ENCODE measurements at regions not wholly inside any gene's neighbourhood (a gene's known extent, or its start where the extent isn't known, plus 50 kb on each side); places are given as distances from the start of the nearest gene placed in this dataset.

- Histone ChIP-seq H3K36me3 (ENCODE audit: control insufficient read depth in 2 of 2, insufficient read depth in 2 of 2, low read length in 1 of 2) (no peaks in the 10 kb centered on the region), H3K4me1 (ENCODE audit: control insufficient read depth in 2 of 2, insufficient read depth in 2 of 2, low read length in 2 of 2) (no peaks in the 10 kb centered on the region), H3K4me3 (ENCODE audit: low read length in 2 of 2) (no peak overlapping the region), H3K9me3 (ENCODE audit: control insufficient read depth in 2 of 2, insufficient read depth in 1 of 2, low read length in 1 of 2) (no peaks in the 10 kb centered on the region), H3K27ac (ENCODE audit: low read depth in 1 of 2, low read length in 1 of 2) (no peak overlapping the region), H3K27me3 (ENCODE audit: control insufficient read depth in 2 of 2, insufficient read depth in 1 of 2, low read length in 1 of 2) (no peaks in the 10 kb centered on the region)
- 94% methylated on average over 6 of the region's 6 CpGs for WGBS
- no peak for DNase-seq (ENCODE audit: low read depth in 6 of 9, low spot score in 9 of 9)
Observed at GRCh38 chr6:8659404-8660189, 224.3 kb upstream of the SLC35B3 start.

- no peaks in the 10 kb centered on the region for H3K27me3 ChIP-seq (ENCODE audit: control insufficient read depth in 2 of 2, insufficient read depth in 1 of 2, low read length in 1 of 2)
Observed at GRCh38 chr6:8658416-8658815, 223.1 kb upstream of the SLC35B3 start.

DNA sequence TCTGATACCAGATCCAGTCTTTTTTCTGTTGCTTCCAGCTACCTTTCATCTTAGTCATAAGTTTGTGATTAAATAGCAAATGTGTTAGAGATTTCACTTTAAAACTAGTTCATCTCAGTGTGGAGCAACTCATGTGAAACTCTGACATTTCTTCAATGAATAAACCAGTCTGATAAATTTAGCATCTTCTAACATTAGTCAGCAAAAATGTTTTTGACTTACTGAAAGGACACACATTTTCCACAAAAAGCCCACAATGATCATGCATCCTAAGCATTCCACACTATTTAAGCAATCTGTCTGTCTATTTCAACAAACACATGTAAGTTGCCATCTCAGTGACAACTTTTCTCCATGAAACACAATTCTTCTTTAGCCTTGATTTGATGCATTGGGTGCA lies 222.2 kb upstream of the SLC35B3 start:
- H3K36me3 ChIP-seq (ENCODE audit: control insufficient read depth in 2 of 2, insufficient read depth in 2 of 2, low read length in 1 of 2) = no peaks in the 10 kb centered on the region
- H3K27ac ChIP-seq (ENCODE audit: low read depth in 1 of 2, low read length in 1 of 2) = no peak overlapping the region
- no peaks in the 10 kb centered on the region for H3K4me1 ChIP-seq (ENCODE audit: control insufficient read depth in 2 of 2, insufficient read depth in 2 of 2, low read length in 2 of 2)
- DNase-seq (ENCODE audit: low read depth in 6 of 9, low spot score in 9 of 9) = no peak
- no peak overlapping the region for H3K4me3 ChIP-seq (ENCODE audit: low read length in 2 of 2)
- no peaks in the 10 kb centered on the region for H3K9me3 ChIP-seq (ENCODE audit: control insufficient read depth in 2 of 2, insufficient read depth in 1 of 2, low read length in 1 of 2)
- no peaks in the 10 kb centered on the region for H3K27me3 ChIP-seq (ENCODE audit: control insufficient read depth in 2 of 2, insufficient read depth in 1 of 2, low read length in 1 of 2)

More at GRCh38 chr6:8658416-8658815, 223.1 kb upstream of the SLC35B3 start:
- peak in 1 of 9 donors; percentile 4 for DNase-seq (ENCODE audit: low read depth in 6 of 9, low spot score in 9 of 9)
- H3K4me3 ChIP-seq (ENCODE audit: low read length in 2 of 2) = no peak overlapping the region
- no peaks in the 10 kb centered on the region for H3K4me1 ChIP-seq (ENCODE audit: control insufficient read depth in 2 of 2, insufficient read depth in 2 of 2, low read length in 2 of 2)
- H3K9me3 ChIP-seq (ENCODE audit: control insufficient read depth in 2 of 2, insufficient read depth in 1 of 2, low read length in 1 of 2) = no peaks in the 10 kb centered on the region
- H3K27ac ChIP-seq (ENCODE audit: low read depth in 1 of 2, low read length in 1 of 2) = no peak overlapping the region
- no peaks in the 10 kb centered on the region for H3K36me3 ChIP-seq (ENCODE audit: control insufficient read depth in 2 of 2, insufficient read depth in 2 of 2, low read length in 1 of 2)
- WGBS = 84% methylated on average over 4 of the region's 4 CpGs

DNA sequence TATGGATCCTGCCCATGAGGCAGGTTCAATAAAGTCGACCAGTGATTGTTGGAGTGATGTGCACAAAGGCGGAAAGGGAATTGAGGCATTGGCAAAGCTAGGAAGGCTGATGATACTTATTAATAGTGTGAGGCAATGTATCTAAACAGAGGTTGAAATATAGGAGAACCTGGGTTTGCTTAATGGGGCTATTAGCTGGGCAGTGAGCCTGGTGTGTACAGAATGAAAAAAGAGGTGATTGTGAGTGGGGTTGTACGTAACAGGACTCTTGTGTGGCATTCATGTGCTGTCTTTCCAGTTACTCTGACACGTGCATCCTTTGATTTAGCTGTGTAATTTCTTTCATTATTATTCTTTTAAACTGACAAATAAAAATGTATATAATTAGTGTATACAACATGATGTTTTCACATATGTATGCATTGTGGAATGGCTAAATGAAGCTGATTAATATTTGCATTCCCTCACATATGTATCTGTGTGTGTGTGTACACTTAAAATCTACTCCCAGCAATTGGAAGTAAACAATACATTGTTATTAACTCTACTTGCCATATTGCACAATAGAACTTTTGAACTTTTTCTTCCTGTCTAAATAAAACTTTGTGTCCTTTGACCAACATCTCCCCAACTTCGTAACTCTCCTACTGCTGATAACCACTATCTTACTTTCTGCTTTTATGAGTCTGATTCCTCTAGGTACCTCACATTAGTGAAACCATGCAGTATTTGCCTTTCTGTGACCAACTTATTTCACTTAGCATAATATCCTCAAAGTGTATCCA lies 220.5 kb upstream of the SLC35B3 start:
- Histone ChIP-seq H3K9me3 (ENCODE audit: control insufficient read depth in 2 of 2, insufficient read depth in 1 of 2, low read length in 1 of 2) (no peaks in the 10 kb centered on the region), H3K36me3 (ENCODE audit: control insufficient read depth in 2 of 2, insufficient read depth in 2 of 2, low read length in 1 of 2) (no peaks in the 10 kb centered on the region), H3K27me3 (ENCODE audit: control insufficient read depth in 2 of 2, insufficient read depth in 1 of 2, low read length in 1 of 2) (no peaks in the 10 kb centered on the region), H3K27ac (ENCODE audit: low read depth in 1 of 2, low read length in 1 of 2) (no peak overlapping the region), H3K4me3 (ENCODE audit: low read length in 2 of 2) (no peak overlapping the region), H3K4me1 (ENCODE audit: control insufficient read depth in 2 of 2, insufficient read depth in 2 of 2, low read length in 2 of 2) (no peaks in the 10 kb centered on the region)
- no peak for DNase-seq (ENCODE audit: low read depth in 6 of 9, low spot score in 9 of 9)
- WGBS = 81% methylated on average over 5 of the region's 5 CpGs

DNA sequence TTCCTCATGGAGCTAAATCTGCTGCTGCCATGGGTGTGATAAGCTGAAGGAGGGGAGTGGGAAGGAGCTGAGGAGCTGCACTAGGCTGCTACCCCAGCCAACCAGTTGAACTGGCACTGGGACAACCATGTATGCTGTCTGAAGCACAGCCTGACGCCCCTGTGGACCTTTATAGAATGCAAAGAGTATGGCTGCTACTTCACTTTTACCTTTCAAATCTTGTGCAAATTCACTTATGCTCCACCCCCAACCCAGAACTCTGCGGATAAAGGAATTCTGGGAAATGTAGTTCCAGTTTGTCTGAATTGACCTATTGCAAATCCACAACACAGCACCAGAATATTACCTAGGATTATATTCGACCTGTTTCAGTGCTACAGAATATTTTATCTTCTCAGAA lies 217.4 kb upstream of the SLC35B3 start:
- H3K27ac ChIP-seq (ENCODE audit: low read depth in 1 of 2, low read length in 1 of 2) = no peak overlapping the region
- WGBS = 80% methylated on average over 3 of the region's 3 CpGs
- no peaks in the 10 kb centered on the region for H3K9me3 ChIP-seq (ENCODE audit: control insufficient read depth in 2 of 2, insufficient read depth in 1 of 2, low read length in 1 of 2)

GRCh38 chr6:8651998-8652397 lies 216.7 kb upstream of the SLC35B3 start:
- H3K4me3 ChIP-seq (ENCODE audit: low read length in 2 of 2) = no peak overlapping the region
- no peaks in the 10 kb centered on the region for H3K4me1 ChIP-seq (ENCODE audit: control insufficient read depth in 2 of 2, insufficient read depth in 2 of 2, low read length in 2 of 2)
- no peak for DNase-seq (ENCODE audit: low read depth in 6 of 9, low spot score in 9 of 9)
- no peaks in the 10 kb centered on the region for H3K36me3 ChIP-seq (ENCODE audit: control insufficient read depth in 2 of 2, insufficient read depth in 2 of 2, low read length in 1 of 2)
- no peaks in the 10 kb centered on the region for H3K9me3 ChIP-seq (ENCODE audit: control insufficient read depth in 2 of 2, insufficient read depth in 1 of 2, low read length in 1 of 2)
- WGBS = 91% methylated on average over 4 of the region's 4 CpGs
- no peak overlapping the region for H3K27ac ChIP-seq (ENCODE audit: low read depth in 1 of 2, low read length in 1 of 2)
- H3K27me3 ChIP-seq (ENCODE audit: control insufficient read depth in 2 of 2, insufficient read depth in 1 of 2, low read length in 1 of 2) = no peaks in the 10 kb centered on the region

More for the DNA sequence above, 217.4 kb upstream of the SLC35B3 start:
- Histone ChIP-seq H3K4me3 (ENCODE audit: low read length in 2 of 2) (no peak overlapping the region), H3K27me3 (ENCODE audit: control insufficient read depth in 2 of 2, insufficient read depth in 1 of 2, low read length in 1 of 2) (no peaks in the 10 kb centered on the region), H3K4me1 (ENCODE audit: control insufficient read depth in 2 of 2, insufficient read depth in 2 of 2, low read length in 2 of 2) (no peaks in the 10 kb centered on the region), H3K36me3 (ENCODE audit: control insufficient read depth in 2 of 2, insufficient read depth in 2 of 2, low read length in 1 of 2) (no peaks in the 10 kb centered on the region)
- no peak for DNase-seq (ENCODE audit: low read depth in 6 of 9, low spot score in 9 of 9)

DNA sequence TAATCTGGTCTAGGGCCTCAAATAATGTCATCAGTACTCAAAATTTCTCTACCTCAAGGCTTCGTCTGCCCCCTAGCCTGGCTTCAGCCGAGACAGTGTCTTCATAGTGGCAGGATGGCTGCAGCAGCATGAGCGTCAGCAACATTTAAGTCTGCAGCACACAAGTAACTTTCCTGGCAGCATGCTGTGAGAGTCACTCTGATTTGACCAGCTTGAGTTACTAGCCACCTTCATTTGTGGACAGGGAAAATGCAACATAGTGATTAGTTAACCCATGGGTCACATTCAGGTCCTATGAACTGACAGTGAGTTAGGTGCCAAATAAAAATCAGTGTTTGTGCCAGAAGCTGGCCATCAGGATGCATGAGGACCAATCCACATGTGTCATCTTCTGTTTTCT lies 209.9 kb upstream of the SLC35B3 start:
- Histone ChIP-seq H3K36me3 (ENCODE audit: control insufficient read depth in 2 of 2, insufficient read depth in 2 of 2, low read length in 1 of 2) (no peaks in the 10 kb centered on the region), H3K4me1 (ENCODE audit: control insufficient read depth in 2 of 2, insufficient read depth in 2 of 2, low read length in 2 of 2) (peaks cover 0 to 2% of the 10 kb centered on the region in 2 donors), H3K27me3 (ENCODE audit: control insufficient read depth in 2 of 2, insufficient read depth in 1 of 2, low read length in 1 of 2) (no peaks in the 10 kb centered on the region), H3K27ac (ENCODE audit: low read depth in 1 of 2, low read length in 1 of 2) (no peak overlapping the region), H3K9me3 (ENCODE audit: control insufficient read depth in 2 of 2, insufficient read depth in 1 of 2, low read length in 1 of 2) (no peaks in the 10 kb centered on the region), H3K4me3 (ENCODE audit: low read length in 2 of 2) (no peak overlapping the region)
- 90% methylated on average over 3 of the region's 3 CpGs for WGBS
- no peak for DNase-seq (ENCODE audit: low read depth in 6 of 9, low spot score in 9 of 9)

- Histone ChIP-seq H3K4me1 (ENCODE audit: control insufficient read depth in 2 of 2, insufficient read depth in 2 of 2, low read length in 2 of 2) (peaks cover 0 to 2% of the 10 kb centered on the region in 2 donors), H3K36me3 (ENCODE audit: control insufficient read depth in 2 of 2, insufficient read depth in 2 of 2, low read length in 1 of 2) (no peaks in the 10 kb centered on the region), H3K9me3 (ENCODE audit: control insufficient read depth in 2 of 2, insufficient read depth in 1 of 2, low read length in 1 of 2) (no peaks in the 10 kb centered on the region), H3K27me3 (ENCODE audit: control insufficient read depth in 2 of 2, insufficient read depth in 1 of 2, low read length in 1 of 2) (no peaks in the 10 kb centered on the region), H3K27ac (ENCODE audit: low read depth in 1 of 2, low read length in 1 of 2) (no peak overlapping the region), H3K4me3 (ENCODE audit: low read length in 2 of 2) (no peak overlapping the region)
- no peak for DNase-seq (ENCODE audit: low read depth in 6 of 9, low spot score in 9 of 9)
- WGBS = 95% methylated on average over 6 of the region's 6 CpGs
Observed at GRCh38 chr6:8644306-8644705, 209.0 kb upstream of the SLC35B3 start.

- no peaks in the 10 kb centered on the region for H3K36me3 ChIP-seq (ENCODE audit: control insufficient read depth in 2 of 2, insufficient read depth in 2 of 2, low read length in 1 of 2)
- H3K4me3 ChIP-seq (ENCODE audit: low read length in 2 of 2) = no peak overlapping the region
- H3K27me3 ChIP-seq (ENCODE audit: control insufficient read depth in 2 of 2, insufficient read depth in 1 of 2, low read length in 1 of 2) = no peaks in the 10 kb centered on the region
- peaks cover 0 to 2% of the 10 kb centered on the region in 2 donors for H3K4me1 ChIP-seq (ENCODE audit: control insufficient read depth in 2 of 2, insufficient read depth in 2 of 2, low read length in 2 of 2)
- H3K9me3 ChIP-seq (ENCODE audit: control insufficient read depth in 2 of 2, insufficient read depth in 1 of 2, low read length in 1 of 2) = no peaks in the 10 kb centered on the region
- no peak overlapping the region for H3K27ac ChIP-seq (ENCODE audit: low read depth in 1 of 2, low read length in 1 of 2)
- DNase-seq (ENCODE audit: low read depth in 6 of 9, low spot score in 9 of 9) = no peak
- WGBS = 87% methylated on average over 5 of the region's 5 CpGs
Observed at GRCh38 chr6:8642854-8643253, 207.5 kb upstream of the SLC35B3 start.

Data from thymus (tissue), 11 donors.